Esophagus squamous epithelium (tissue), 5 donors: ENCODE measurements at regions not wholly inside any gene's neighbourhood (a gene's known extent, or its start where the extent isn't known, plus 50 kb on each side); places are given as distances from the start of the nearest gene placed in this dataset.

ENCODE experiments used
- DNase-seq: peaks from one replicate; lab custom pipeline; 2025; lab: John Stamatoyannopoulos, UW
- H3K27ac ChIP-seq, 4 donors: fragments of 200-600 bp; sonication (generic); one replicate each; pipeline ENCODE4 v1.5.1; 2016 to 2019; ENCODE audit warnings: mild to moderate bottlenecking in 1 of 4
- H3K27me3 ChIP-seq, 4 donors: fragments of 200-600 bp; sonication (generic); 1 replicate in 3 of 4; 2 replicates in 1 of 4; pipeline versions ENCODE4 v1.5.1 to v1.6.0; 2017 to 2021; ENCODE audit warnings: antibody characterized with exemption in 1 of 4
- H3K36me3 ChIP-seq, 3 donors: fragments of 200-600 bp; sonication (generic); one replicate each; pipeline ENCODE4 v1.5.1; 2016 to 2019
- H3K4me1 ChIP-seq, 3 donors: fragments of 200-600 bp; sonication (generic); one replicate each; pipeline ENCODE4 v1.5.1; 2017 to 2019
- H3K4me3 ChIP-seq, 4 donors: fragments of 200-600 bp; sonication (generic); 1 replicate in 3 of 4; 2 replicates in 1 of 4; pipeline ENCODE4 v1.5.1; 2016 to 2019; ENCODE audit warnings: mild to moderate bottlenecking in 2 of 4, moderate library complexity in 1 of 4
- H3K9me3 ChIP-seq, 3 donors: fragments of 200-600 bp; sonication (generic); one replicate each; pipeline ENCODE4 v1.5.1; 2016 to 2019
- CTCF ChIP-seq, 6 experiments: fragments of 450-650 bp in 4 of 6; fragments of 200-600 bp in 2 of 6; sonication (generic) in 2 of 6; IDR thresholded peaks; one replicate each; pipeline ENCODE4 v1.5.1; 2016 to 2019; ENCODE audit warnings: antibody characterized with exemption in 6 of 6, mild to moderate bottlenecking in 4 of 6, moderate library complexity in 4 of 6
- POLR2A ChIP-seq, 4 donors: fragments of 450-650 bp; IDR thresholded peaks; one replicate each; pipeline ENCODE4 v1.6.1; 2017; ENCODE audit warnings: antibody characterized with exemption in 4 of 4, mild to moderate bottlenecking in 4 of 4, moderate library complexity in 3 of 4
- WGBS, 2 donors: methylation state at CpG; one replicate each; pipeline ENCODE4 v1.1.5; 2018; 5-methylcytosine and 5-hydroxymethylcytosine counted together
- intact Hi-C: fragments of 100-400 bp; cut with DNase I; formaldehyde crosslinking; loops from one replicate; pipeline ENCODE4 v1.15.0; 2022
- donor health status: DM: yes; HTN: yes; CAD: no.

- Histone ChIP-seq H3K9me3 (peaks cover 0 to 5% (median 0%) of the 10 kb centered on the region in 3 donors), H3K27me3 (no peaks in the 10 kb centered on the region), H3K27ac (no peak overlapping the region), H3K4me3 (no peak overlapping the region), H3K4me1 (no peaks in the 10 kb centered on the region), H3K36me3 (no peaks in the 10 kb centered on the region)
- no peak for TF ChIP-seq CTCF (IDR thresholded peaks at IDR 0.05)
- no peak for TF ChIP-seq POLR2A (IDR thresholded peaks at IDR 0.05)
- intact Hi-C loops = no loop called here
- DNase-seq = no peak
- WGBS, 2 donors = 48 to 81% methylated on average over 3 of the region's 3 CpGs
Observed at GRCh38 chrX:136975684-136976470, 57.9 kb downstream of the GPR101 start.

- WGBS, 2 donors = 73 to 77% methylated on average over 3 to 4 of the region's 4 CpGs
Observed at GRCh38 chrX:136967966-136968365, 65.8 kb downstream of the GPR101 start.

GRCh38 chrX:136963973-136964372 is 69.8 kb downstream of the GPR101 start:
- Histone ChIP-seq H3K4me3 (no peak overlapping the region), H3K4me1 (no peaks in the 10 kb centered on the region), H3K27me3 (no peaks in the 10 kb centered on the region), H3K36me3 (no peaks in the 10 kb centered on the region), H3K9me3 (no peaks in the 10 kb centered on the region), H3K27ac (no peak overlapping the region)
- TF ChIP-seq CTCF (IDR thresholded peaks at IDR 0.05) (no peak), POLR2A (IDR thresholded peaks at IDR 0.05) (no peak)
- 57 to 83% methylated on average over 4 of the region's 4 CpGs for WGBS, 2 donors
- DNase-seq = no peak
- intact Hi-C loops = no loop called here

More at GRCh38 chrX:136967966-136968365, 65.8 kb downstream of the GPR101 start:
- Histone ChIP-seq H3K27ac (no peak overlapping the region), H3K9me3 (no peaks in the 10 kb centered on the region), H3K4me1 (no peaks in the 10 kb centered on the region), H3K27me3 (no peaks in the 10 kb centered on the region), H3K36me3 (no peaks in the 10 kb centered on the region), H3K4me3 (no peak overlapping the region)
- DNase-seq = no peak
- TF ChIP-seq POLR2A (IDR thresholded peaks at IDR 0.05) = no peak
- TF ChIP-seq CTCF (IDR thresholded peaks at IDR 0.05) = no peak
- intact Hi-C loops = no loop called here

GRCh38 chrX:136961594-136962135 is 72.1 kb downstream of the GPR101 start:
- no peak for TF ChIP-seq CTCF (IDR thresholded peaks at IDR 0.05)
- no peak for TF ChIP-seq POLR2A (IDR thresholded peaks at IDR 0.05)
- H3K27ac ChIP-seq = no peak overlapping the region
- no peak overlapping the region for H3K4me3 ChIP-seq
- no peaks in the 10 kb centered on the region for H3K36me3 ChIP-seq
- no peak for DNase-seq
- H3K9me3 ChIP-seq = no peaks in the 10 kb centered on the region
- intact Hi-C loops = no loop called here
- 64 to 69% methylated on average over 4 of the region's 4 CpGs for WGBS, 2 donors
- no peaks in the 10 kb centered on the region for H3K4me1 ChIP-seq
- no peaks in the 10 kb centered on the region for H3K27me3 ChIP-seq

GRCh38 chrX:136954930-136955329 is 74.4 kb upstream of the RBMX start:
- Histone ChIP-seq H3K27me3 (no peaks in the 10 kb centered on the region), H3K27ac (no peak overlapping the region), H3K4me1 (peaks cover 0 to 5% (median 0%) of the 10 kb centered on the region in 3 donors), H3K4me3 (no peak overlapping the region), H3K36me3 (no peaks in the 10 kb centered on the region), H3K9me3 (no peaks in the 10 kb centered on the region)
- intact Hi-C loops = loop anchor here (10.0 kb wide), 1 partner anchor 240 kb away; no protein-coding TSS in a partner anchor
- 5 to 10% methylated on average over 4 of the region's 4 CpGs for whole genome bisulfite sequencing, 2 donors
- no peak for TF ChIP-seq POLR2A (IDR thresholded peaks at IDR 0.05)
- TF ChIP-seq CTCF (IDR thresholded peaks at IDR 0.05) = peak in 3 of 6 experiments; percentile 30 to 41 (median 32)
- no peak for DNase-seq
